Ascending aorta (tissue), 2 donors: ENCODE measurements at regions not wholly inside any gene's neighbourhood (a gene's known extent, or its start where the extent isn't known, plus 50 kb on each side); places are given as distances from the start of the nearest gene placed in this dataset.

Experiments
- DNase-seq, 2 donors: peaks; one replicate each; pipeline ENCODE4 v3.0.0-alpha.2; 2019; ENCODE audit warnings: low spot score in 2 of 2
- H3K27ac ChIP-seq, 2 donors: fragments of 200-600 bp; sonication (generic); one replicate each; pipeline ENCODE4 v1.5.1; 2016 to 2017; ENCODE audit warnings: mild to moderate bottlenecking in 1 of 2
- H3K27me3 ChIP-seq: fragments of 200-600 bp; sonication (generic); one replicate; pipeline ENCODE4 v1.5.1; 2017
- H3K36me3 ChIP-seq, 2 donors: fragments of 200-600 bp; sonication (generic); one replicate each; pipeline ENCODE4 v1.5.1; 2016
- H3K4me1 ChIP-seq, 2 donors: fragments of 200-600 bp; sonication (generic); one replicate each; pipeline ENCODE4 v1.5.1; 2016 to 2017; ENCODE audit warnings: mild to moderate bottlenecking in 1 of 2
- H3K4me3 ChIP-seq, 2 donors: fragments of 200-600 bp; sonication (generic); one replicate each; pipeline ENCODE4 v1.5.1; 2016 to 2017; ENCODE audit warnings: mild to moderate bottlenecking in 1 of 2
- H3K9me3 ChIP-seq, 2 donors: fragments of 200-600 bp; sonication (generic); one replicate each; pipeline ENCODE4 v1.5.1; 2016
- intact Hi-C: fragments of 100-400 bp; cut with DNase I; formaldehyde crosslinking; loops from one replicate; pipeline ENCODE4 v1.15.1; 2023
- TF ChIP-seq, protein P1 (sequence below), 3 experiments: fragments of 200-600 bp in 2 of 3; fragments of 450-650 bp in 1 of 3; sonication (generic) in 2 of 3; IDR thresholded peaks; one replicate each; pipeline ENCODE4 v1.5.1; 2016 to 2019; ENCODE audit warnings: antibody characterized with exemption in 3 of 3, mild to moderate bottlenecking in 1 of 3, moderate library complexity in 1 of 3

GRCh38 chr13:55999709-56000108 is 1141.0 kb upstream of the PRR20A start:
- no peaks in the 10 kb centered on the region for H3K9me3 ChIP-seq
- H3K36me3 ChIP-seq, result no peaks in the 10 kb centered on the region
- no peak overlapping the region for H3K4me3 ChIP-seq
- intact Hi-C loops, result no loop called here
- no peaks in the 10 kb centered on the region for H3K27me3 ChIP-seq
- TF ChIP-seq, protein P1, sequence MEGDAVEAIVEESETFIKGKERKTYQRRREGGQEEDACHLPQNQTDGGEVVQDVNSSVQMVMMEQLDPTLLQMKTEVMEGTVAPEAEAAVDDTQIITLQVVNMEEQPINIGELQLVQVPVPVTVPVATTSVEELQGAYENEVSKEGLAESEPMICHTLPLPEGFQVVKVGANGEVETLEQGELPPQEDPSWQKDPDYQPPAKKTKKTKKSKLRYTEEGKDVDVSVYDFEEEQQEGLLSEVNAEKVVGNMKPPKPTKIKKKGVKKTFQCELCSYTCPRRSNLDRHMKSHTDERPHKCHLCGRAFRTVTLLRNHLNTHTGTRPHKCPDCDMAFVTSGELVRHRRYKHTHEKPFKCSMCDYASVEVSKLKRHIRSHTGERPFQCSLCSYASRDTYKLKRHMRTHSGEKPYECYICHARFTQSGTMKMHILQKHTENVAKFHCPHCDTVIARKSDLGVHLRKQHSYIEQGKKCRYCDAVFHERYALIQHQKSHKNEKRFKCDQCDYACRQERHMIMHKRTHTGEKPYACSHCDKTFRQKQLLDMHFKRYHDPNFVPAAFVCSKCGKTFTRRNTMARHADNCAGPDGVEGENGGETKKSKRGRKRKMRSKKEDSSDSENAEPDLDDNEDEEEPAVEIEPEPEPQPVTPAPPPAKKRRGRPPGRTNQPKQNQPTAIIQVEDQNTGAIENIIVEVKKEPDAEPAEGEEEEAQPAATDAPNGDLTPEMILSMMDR (IDR thresholded peaks at IDR 0.05), result no peak
- no peak overlapping the region for H3K27ac ChIP-seq
- no peak for DNase-seq
- H3K4me1 ChIP-seq, result no peaks in the 10 kb centered on the region

DNA sequence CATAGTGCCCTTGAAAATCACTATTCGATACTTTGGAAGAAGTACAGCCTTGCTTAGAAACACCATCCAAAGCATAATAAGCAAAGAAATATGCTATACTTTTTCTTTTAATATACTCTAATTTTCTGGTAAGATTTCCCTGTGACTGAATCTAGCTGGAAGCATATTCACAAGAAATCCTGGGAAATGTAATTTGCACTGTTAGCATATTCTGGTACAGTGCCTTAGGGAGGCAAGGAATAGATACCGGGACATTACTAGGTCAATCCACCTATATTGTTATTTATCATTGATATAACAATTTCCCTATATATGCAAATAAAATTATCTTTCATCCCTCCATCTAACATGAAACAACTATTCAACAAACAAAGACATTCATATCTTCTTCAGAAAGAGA is 1131.3 kb upstream of the PRR20A start:
- Histone ChIP-seq H3K9me3 (no peaks in the 10 kb centered on the region), H3K4me3 (no peak overlapping the region), H3K27ac (no peak overlapping the region), H3K36me3 (no peaks in the 10 kb centered on the region), H3K4me1 (no peaks in the 10 kb centered on the region), H3K27me3 (no peaks in the 10 kb centered on the region)
- intact Hi-C loops, result no loop called here
- TF ChIP-seq, protein P1 (IDR thresholded peaks at IDR 0.05), result no peak
- DNase-seq, result no peak

DNA sequence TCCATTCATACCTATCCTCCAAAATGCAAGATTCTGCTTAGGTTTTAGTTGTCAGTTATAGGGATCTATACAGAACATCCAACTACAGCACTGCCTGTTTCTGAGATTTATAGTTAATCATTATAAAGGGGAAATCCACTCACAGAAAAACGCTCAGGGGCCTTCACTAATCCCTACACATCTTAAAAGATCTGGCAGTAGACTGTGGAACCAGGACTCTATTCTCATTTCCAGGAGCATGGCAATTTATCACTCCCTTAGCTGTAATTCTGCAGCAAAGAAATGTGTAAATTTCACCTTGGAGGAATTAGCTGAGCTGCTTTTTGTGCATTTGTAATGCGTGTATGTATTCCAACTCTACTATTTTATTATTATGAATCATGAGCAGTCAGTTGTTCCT is 1128.1 kb upstream of the PRR20A start:
- intact Hi-C loops, result no loop called here
- no peak for DNase-seq
- Histone ChIP-seq H3K27ac (no peak overlapping the region), H3K27me3 (no peaks in the 10 kb centered on the region), H3K36me3 (no peaks in the 10 kb centered on the region), H3K9me3 (no peaks in the 10 kb centered on the region), H3K4me3 (no peak overlapping the region), H3K4me1 (no peaks in the 10 kb centered on the region)
- TF ChIP-seq, protein P1 (IDR thresholded peaks at IDR 0.05), result no peak

GRCh38 chr13:56015919-56016318 is 1124.8 kb upstream of the PRR20A start:
- intact Hi-C loops, result no loop called here
- Histone ChIP-seq H3K4me3 (no peak overlapping the region), H3K27me3 (no peaks in the 10 kb centered on the region), H3K36me3 (no peaks in the 10 kb centered on the region), H3K4me1 (no peaks in the 10 kb centered on the region), H3K9me3 (no peaks in the 10 kb centered on the region), H3K27ac (no peak overlapping the region)
- no peak for DNase-seq
- TF ChIP-seq, protein P1 (IDR thresholded peaks at IDR 0.05), result no peak

GRCh38 chr13:56019606-56020005 is 1121.1 kb upstream of the PRR20A start:
- no peak overlapping the region for H3K4me3 ChIP-seq
- TF ChIP-seq, protein P1 (IDR thresholded peaks at IDR 0.05), result no peak
- H3K9me3 ChIP-seq, result no peaks in the 10 kb centered on the region
- H3K4me1 ChIP-seq, result no peaks in the 10 kb centered on the region
- no peak overlapping the region for H3K27ac ChIP-seq
- H3K36me3 ChIP-seq, result no peaks in the 10 kb centered on the region
- intact Hi-C loops, result no loop called here
- no peaks in the 10 kb centered on the region for H3K27me3 ChIP-seq
- no peak for DNase-seq

DNA sequence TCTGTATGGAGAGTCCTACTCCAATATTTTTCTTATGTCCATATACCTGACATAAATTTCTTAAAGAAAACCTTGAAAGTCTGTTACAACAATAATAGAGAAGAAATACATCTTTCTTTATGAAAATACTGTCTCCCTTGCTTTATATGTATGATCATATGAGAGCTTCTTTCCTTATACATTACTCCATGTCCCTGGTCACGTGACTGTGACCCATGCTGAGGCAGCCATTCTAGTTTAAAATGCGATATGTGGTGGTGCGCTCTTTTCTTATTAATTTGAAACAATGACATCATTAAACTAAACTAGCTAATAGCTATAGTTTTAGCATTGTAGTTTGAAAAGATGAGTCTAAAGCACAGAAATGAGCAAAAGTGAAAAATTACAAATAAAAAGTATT is 1120.3 kb upstream of the PRR20A start:
- Histone ChIP-seq H3K36me3 (no peaks in the 10 kb centered on the region), H3K27me3 (no peaks in the 10 kb centered on the region), H3K4me1 (no peaks in the 10 kb centered on the region), H3K27ac (no peak overlapping the region), H3K4me3 (no peak overlapping the region), H3K9me3 (no peaks in the 10 kb centered on the region)
- intact Hi-C loops, result no loop called here
- no peak for DNase-seq
- TF ChIP-seq, protein P1 (IDR thresholded peaks at IDR 0.05), result no peak
